Spleen (tissue), 7 donors: ENCODE measurements at regions not wholly inside any gene's neighbourhood (a gene's known extent, or its start where the extent isn't known, plus 50 kb on each side); places are given as distances from the start of the nearest gene placed in this dataset.

Experiments
- POLR2A ChIP-seq, 3 donors: fragments of 450-650 bp; IDR thresholded peaks; one replicate each; pipeline ENCODE4 v1.5.1; 2017; ENCODE audit warnings: antibody characterized with exemption in 3 of 3, mild to moderate bottlenecking in 1 of 3
- POLR2AphosphoS5 ChIP-seq, 3 donors: sonication (generic); formaldehyde crosslinking; IDR thresholded peaks; one replicate each; pipeline ENCODE4 v1.5.1; 2017; ENCODE audit warnings: antibody characterized with exemption in 3 of 3
- TF ChIP-seq, protein P1 (sequence below), 11 experiments: fragments of 200-600 bp in 7 of 11; fragments of 450-650 bp in 4 of 11; sonication (generic) in 4 of 11; IDR thresholded peaks in 8 of 11; conservative IDR thresholded peaks in 3 of 11; 1 replicate in 7 of 11; 2 replicates in 4 of 11; pipeline versions ENCODE4 v1.4.0 to v1.8.0; 2016 to 2021; ENCODE audit warnings: antibody characterized with exemption in 11 of 11, inconsistent platforms in 4 of 11, mild to moderate bottlenecking in 1 of 11
- donor health status: DM: no; HTN: no; CAD: no; lungs with moderate emphysema.
- donor health status: DM: no; HTN: no; CAD: no.
- donor health status: DM: no; HTN: no; CAD: no.

DNA sequence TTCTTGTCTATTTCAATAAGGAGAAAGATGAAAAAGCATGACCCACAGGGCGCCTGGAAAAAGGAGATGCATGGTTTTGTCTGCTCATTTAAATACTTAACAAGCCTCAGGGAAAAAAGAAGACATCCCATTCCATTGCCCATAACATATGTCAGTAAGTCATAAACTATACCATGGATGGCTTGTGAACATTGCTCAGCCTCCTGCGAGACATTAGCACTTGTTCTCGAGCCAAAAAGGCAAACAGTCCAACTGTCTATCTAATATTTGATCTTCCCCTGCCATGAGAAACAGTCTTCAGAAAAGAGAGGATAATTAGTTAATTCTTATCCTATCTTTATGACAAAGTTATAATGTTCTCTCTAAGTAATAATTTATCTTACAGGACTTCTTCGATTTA is 527.4 kb downstream of the HACE1 start:
- TF ChIP-seq, protein P1, sequence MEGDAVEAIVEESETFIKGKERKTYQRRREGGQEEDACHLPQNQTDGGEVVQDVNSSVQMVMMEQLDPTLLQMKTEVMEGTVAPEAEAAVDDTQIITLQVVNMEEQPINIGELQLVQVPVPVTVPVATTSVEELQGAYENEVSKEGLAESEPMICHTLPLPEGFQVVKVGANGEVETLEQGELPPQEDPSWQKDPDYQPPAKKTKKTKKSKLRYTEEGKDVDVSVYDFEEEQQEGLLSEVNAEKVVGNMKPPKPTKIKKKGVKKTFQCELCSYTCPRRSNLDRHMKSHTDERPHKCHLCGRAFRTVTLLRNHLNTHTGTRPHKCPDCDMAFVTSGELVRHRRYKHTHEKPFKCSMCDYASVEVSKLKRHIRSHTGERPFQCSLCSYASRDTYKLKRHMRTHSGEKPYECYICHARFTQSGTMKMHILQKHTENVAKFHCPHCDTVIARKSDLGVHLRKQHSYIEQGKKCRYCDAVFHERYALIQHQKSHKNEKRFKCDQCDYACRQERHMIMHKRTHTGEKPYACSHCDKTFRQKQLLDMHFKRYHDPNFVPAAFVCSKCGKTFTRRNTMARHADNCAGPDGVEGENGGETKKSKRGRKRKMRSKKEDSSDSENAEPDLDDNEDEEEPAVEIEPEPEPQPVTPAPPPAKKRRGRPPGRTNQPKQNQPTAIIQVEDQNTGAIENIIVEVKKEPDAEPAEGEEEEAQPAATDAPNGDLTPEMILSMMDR (IDR thresholded peaks at IDR 0.05 in 8 of 11, conservative IDR thresholded peaks at IDR 0.05 in 3 of 11) = no peak
- TF ChIP-seq POLR2A (IDR thresholded peaks at IDR 0.05) (no peak), POLR2AphosphoS5 (IDR thresholded peaks at IDR 0.05) (no peak)
